GM12892 (cell line): ENCODE measurements at regions not wholly inside any gene's neighbourhood (a gene's known extent, or its start where the extent isn't known, plus 50 kb on each side); places are given as distances from the start of the nearest gene placed in this dataset.
"Not testable (repeated sequence)": the region's sequence is repeated elsewhere in the genome, so short reads cannot be mapped to it uniquely, and the experiment has no call there.

ENCODE experiments used
- DNase-seq: peaks from one replicate; pipeline ENCODE4 v3.0.0; 2011; ENCODE audit not compliant: insufficient read length
- FAIRE-seq: peaks from 2 replicates; lab custom pipeline; 2011; peaks lifted over from hg19 to GRCh38; lab: Jason Lieb, UNC
- POLR2A ChIP-seq: IDR thresholded peaks from 2 replicates; pipeline ENCODE4 v1.6.1; 2011; ENCODE audit warnings: low read depth, low read length, control low read depth
- POLR2AphosphoS5 ChIP-seq: IDR thresholded peaks from 2 replicates; pipeline ENCODE4 v1.6.1; 2011; ENCODE audit warnings: low read depth, low read length, control low read depth
- TAF1 ChIP-seq: IDR thresholded peaks from 2 replicates; pipeline ENCODE4 v1.6.1; 2011; ENCODE audit warnings: low read depth, mild to moderate bottlenecking, control low read depth, low read length, borderline replicate concordance

GRCh38 chr22:17284888-17285287, 65.7 kb upstream of the ADA2 start:
- no peak for FAIRE-seq
- DNase-seq: no peak
- TF ChIP-seq POLR2A: no peak
- no peak for TF ChIP-seq TAF1
- no peak for TF ChIP-seq POLR2AphosphoS5

GRCh38 chr22:17284466-17284865, 65.2 kb upstream of the ADA2 start:
- no peak for FAIRE-seq
- no peak for DNase-seq
- TF ChIP-seq POLR2A (no peak), TAF1 (no peak), POLR2AphosphoS5 (no peak)

GRCh38 chr22:17283865-17284264, 64.6 kb upstream of the ADA2 start:
- FAIRE-seq, DNase-seq: not testable (repeated sequence)

GRCh38 chr22:17283423-17283822, 64.2 kb upstream of the ADA2 start:
- TF ChIP-seq POLR2AphosphoS5: no peak
- no peak for TF ChIP-seq TAF1
- no peak for DNase-seq
- no peak for FAIRE-seq

DNA sequence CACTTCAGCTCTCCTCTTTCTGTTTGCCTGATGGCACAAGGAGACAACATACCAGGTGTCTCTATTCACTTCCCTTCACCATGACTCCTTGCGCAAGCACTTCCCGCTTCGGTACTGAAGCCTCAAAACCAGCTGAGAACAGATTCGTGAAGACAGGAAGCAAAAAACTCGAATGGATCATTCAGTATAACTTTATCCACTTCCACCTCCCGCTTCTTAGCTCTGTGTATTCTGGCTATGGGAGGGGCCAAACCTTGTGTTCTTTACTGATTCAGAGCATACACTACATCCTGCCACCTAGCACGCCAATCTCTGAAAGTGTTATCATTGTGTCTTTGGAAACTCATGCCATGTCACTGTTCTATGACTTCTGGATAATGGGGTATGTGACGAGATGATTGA, 62.2 kb upstream of the ADA2 start:
- peak; percentile 69 for FAIRE-seq
- no peak for TF ChIP-seq POLR2AphosphoS5
- no peak for TF ChIP-seq TAF1
- TF ChIP-seq POLR2A: no peak
- DNase-seq: no peak

- FAIRE-seq (no peak), DNase-seq (no peak)
- TF ChIP-seq POLR2A (no peak), POLR2AphosphoS5 (no peak), TAF1 (no peak)
Observed at GRCh38 chr22:17281026-17281425, 61.8 kb upstream of the ADA2 start.

GRCh38 chr22:17272511-17272991, 53.3 kb upstream of the ADA2 start:
- DNase-seq (no peak), FAIRE-seq (no peak)
- TF ChIP-seq POLR2AphosphoS5 (no peak), TAF1 (no peak), POLR2A (no peak)

DNA sequence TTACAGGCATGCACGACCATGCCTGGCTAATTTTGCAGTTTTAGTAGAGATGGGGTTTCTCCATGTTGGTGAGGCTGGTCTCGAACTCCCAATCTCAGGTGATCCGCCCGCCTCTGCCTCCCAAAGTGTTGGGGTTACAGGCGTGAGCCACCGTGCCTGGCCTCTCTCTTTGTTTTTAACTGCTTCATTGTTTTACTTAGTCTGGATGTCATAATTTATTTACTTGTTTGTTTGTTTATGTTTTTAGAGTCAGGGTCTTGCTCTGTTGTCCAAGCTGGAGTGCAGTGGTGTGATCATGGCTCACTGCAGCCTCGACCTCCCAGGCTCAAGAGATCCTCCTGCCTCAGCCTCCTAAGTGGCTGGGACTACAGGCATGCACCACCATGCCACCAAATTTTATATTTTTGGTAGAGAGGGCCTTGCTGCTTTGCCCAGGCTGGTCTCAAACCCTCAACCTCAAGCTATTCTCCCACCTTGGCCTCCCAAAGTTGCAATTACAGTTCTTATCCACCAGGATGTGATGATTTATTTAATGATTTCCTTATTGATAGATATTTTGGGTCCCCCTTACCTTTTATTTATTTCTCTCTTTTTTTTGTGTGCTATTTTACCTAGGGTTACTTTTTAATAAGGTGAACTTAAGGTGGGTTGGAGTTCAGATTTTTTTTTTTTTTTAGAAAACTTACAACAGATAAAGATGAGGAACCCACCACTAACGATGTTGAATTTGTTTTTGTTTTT, 52.6 kb upstream of the ADA2 start:
- FAIRE-seq (no peak), DNase-seq (no peak)
- TF ChIP-seq POLR2AphosphoS5 (no peak), POLR2A (no peak), TAF1 (no peak)

GRCh38 chr22:17269607-17270261, 50.5 kb upstream of the ADA2 start:
- no peak for FAIRE-seq
- TF ChIP-seq POLR2A (no peak), POLR2AphosphoS5 (no peak)
- no peak for DNase-seq

DNA sequence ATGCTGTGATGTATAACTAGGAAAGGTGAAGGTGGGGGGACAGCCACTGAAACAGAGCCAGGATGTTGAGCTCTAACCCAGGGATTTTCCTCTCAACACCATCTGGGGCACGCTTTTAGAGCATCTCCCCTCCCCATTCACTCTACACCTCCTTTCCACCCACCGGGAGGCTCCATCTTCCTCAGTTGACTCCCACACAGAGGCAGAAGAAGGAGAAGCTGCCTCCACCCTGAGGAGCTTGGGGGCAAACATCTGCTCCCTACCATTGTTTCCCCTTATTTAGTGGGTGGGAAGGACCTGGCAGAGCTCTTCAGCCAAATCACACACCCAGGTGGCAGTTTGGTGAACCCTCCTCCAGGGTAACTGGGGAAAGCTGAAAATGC, 50.0 kb upstream of the ADA2 start:
- FAIRE-seq (no peak), DNase-seq (no peak)
- TF ChIP-seq POLR2AphosphoS5: no peak
